ENCODE measurements at regions not wholly inside any gene's neighbourhood (a gene's known extent, or its start where the extent isn't known, plus 50 kb on each side); places are given as distances from the start of the nearest gene placed in this dataset.
A peak's percentile ranks its signal among the peaks of the same experiment; 100 is the strongest.

DNA sequence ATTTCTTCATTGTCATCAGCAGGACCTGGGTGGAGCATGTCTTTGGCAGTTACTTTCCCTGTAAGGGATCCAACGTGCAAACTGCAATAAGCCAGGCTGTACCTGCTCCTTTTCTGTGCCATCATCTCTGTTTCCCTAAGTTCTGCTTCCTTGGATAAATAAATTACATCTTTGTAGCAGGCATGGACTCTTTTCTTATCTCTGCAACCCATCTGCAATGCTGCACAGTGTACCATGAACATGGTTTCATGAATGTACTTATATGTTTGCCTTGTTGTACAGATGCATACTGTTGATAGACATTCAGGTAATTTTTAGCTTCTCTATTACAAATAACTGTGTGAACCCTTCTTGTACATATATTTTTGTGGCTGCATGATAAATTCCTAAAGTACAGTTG is 616.7 kb upstream of the PIK3C3 start:
- no peak for DNase-seq

GRCh38 chr18:41331661-41332060 is 623.4 kb upstream of the PIK3C3 start:
- DNase-seq: no peak

GRCh38 chr18:41326311-41326710 is 628.7 kb upstream of the PIK3C3 start:
- DNase-seq: no peak

GRCh38 chr18:41324934-41325333 is 630.1 kb upstream of the PIK3C3 start:
- no peak for DNase-seq

DNA sequence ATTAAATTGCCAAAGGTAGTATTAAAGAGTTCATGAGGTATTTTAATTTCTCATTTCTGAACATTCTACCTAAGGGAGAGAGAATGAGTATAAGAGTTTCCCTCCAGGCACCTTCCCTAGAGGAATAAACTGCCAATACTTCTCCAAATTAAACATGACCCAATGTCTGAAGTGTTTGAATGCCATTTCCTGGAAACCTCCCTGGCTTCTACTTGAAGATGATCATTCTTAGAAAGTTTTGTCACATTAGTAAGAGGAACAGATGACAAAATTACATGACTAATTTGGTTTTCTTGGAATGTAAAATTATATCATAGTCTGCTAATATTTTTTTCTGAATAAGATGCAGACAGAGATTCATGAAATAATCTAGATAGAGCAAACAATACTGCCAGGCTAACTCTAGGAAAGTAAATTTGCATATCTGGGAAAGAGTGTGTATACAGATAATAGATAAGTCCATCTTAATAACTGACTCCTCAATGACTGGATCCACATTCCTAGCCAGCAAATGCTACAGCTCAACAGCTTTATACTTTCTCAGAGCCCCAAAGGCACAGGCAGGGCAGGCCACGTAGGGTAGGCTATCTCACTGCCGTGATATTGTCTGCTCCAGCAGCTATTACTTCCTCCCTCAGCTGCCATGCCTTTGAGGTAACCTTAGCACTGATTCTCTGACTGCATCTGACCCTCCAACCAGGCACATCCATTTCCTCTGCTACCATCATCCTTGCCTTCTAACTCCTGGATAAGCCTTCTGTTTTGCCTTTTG is 630.8 kb upstream of the PIK3C3 start:
- DNase-seq: no peak

GRCh38 chr18:41323044-41323443 is 632.0 kb upstream of the PIK3C3 start:
- DNase-seq: no peak

GRCh38 chr18:41320100-41320499 is 634.9 kb upstream of the PIK3C3 start:
- no peak for DNase-seq

DNA sequence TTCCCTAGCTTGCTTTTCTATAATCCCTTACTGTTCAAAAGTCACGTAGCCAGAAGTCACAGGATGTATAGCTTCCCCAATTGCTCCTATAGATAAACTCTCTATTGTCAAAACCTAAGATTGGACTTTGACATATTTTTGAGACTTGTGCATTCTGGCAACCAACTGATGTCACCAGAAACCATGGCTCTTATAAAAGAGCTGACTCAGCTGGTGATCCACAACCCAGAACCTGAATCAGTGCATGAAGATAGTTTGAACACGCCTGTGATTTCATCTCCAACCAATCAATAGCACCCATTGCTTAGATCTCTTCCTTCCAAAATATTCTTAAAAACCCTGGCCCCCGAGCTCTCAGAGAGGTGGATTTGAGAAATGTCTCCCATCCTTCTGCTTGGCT is 639.9 kb upstream of the PIK3C3 start:
- no peak for DNase-seq

DNA sequence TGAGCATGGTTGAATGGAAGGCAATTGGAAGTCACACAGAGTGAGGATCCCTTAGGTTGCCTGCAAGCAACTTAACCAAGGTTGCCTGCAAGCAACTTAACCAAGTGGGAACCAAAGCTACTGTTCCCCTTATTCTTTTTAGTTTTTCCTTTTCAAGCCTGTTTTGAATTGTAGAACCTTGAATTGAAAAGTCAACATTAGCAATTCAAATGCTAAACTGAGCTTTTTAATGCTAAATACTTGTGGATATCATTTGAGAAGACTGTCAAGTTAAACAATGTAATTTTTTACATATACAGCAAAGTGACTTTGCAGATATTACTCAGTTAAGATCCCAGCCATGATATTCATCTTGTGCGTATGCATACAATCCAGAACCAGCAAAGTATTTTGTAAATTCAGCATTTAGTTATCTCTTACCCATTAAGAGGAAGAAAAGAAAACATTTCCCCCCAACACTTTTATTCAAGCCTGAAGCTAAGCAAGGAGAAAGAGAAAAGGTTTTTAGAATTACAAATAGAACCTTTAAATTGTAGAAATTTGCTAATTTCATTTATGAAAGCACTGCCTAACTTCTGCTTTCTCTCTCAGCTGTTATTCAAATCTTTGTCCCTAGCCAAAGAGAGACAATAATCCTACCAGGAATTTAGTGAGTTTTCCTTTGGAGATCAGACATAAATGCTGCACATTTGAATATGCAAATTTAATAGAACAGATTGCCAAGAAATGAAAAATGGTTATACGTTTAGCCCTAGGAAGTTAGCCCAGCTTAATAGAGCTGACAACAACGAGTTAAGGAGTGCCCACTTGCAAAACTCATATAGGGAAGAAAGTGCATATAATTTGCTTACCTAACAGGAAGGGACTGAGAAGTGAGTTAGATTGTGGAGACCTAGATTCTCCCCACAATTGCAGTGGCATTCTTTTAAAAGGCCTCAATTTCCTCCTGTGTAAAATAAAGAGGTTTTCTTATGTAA is 643.2 kb upstream of the PIK3C3 start:
- DNase-seq: no peak

DNA sequence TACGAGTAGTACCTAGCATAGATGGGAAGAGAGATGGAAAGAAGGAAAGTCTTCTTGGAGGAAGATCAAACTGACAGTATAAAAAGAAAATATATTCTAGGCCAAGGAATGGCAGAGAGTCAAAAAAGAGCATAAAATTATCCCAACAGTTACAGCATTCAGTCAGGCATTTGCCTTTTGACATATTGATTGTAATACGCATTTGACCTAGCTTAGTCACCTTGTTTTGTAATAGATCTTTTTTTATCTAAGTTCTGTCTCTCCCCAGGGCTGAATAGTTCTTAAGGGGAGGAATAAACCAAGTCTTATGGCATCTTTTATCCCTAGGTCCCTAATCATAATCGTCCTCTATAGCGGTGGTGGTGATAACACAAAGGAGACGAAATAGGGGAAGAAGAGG is 657.3 kb upstream of the PIK3C3 start:
- no peak for DNase-seq

GRCh38 chr18:41269294-41269693 is 685.7 kb upstream of the PIK3C3 start:
- no peak for DNase-seq

GRCh38 chr18:41268271-41268670 is 686.8 kb upstream of the PIK3C3 start:
- DNase-seq: no peak

- DNase-seq: no peak
These were observed 688.4 kb upstream of the PIK3C3 start for GRCh38 chr18:41266616-41267015.

DNA sequence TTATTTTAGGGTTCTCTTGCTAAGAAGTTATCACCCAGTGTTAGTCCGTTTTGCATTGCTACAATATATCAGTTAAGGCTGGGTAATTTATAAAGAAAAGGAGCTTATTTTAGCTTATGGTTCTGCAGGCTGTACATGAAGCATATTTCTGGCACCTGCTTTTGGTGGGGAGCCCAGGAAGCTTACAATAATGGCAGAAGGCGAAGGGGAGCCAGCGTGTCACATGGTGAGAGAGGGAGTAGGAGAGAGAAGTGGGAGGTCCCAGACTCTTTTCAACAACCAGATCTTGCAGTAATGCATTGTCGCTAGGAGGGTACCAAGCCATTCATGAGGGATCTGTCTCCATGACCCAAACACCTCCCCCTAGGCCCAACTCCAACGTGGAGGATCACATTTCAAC is 688.8 kb upstream of the PIK3C3 start:
- no peak for DNase-seq

GRCh38 chr18:41265047-41265446 is 690.0 kb upstream of the PIK3C3 start:
- DNase-seq: no peak

DNA sequence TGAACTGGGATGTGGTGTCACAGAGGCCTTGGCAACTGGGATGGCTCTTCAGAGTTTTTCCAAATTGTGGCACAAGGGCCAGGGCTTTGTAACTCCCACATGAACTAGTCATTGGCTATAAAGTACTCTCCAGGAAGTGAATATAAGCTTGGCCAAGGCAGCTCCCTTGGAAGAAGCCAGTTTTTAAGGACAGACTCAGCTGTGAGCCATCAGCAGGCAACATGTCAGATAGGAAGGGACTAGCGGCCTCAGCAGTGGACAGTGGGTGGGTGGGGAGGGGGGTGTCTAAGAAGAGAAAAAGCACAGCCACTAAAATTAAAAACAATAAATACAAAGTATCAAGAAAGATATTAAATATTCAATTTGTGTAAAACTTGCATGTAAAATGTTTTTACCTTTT is 691.1 kb upstream of the PIK3C3 start:
- no peak for DNase-seq

DNA sequence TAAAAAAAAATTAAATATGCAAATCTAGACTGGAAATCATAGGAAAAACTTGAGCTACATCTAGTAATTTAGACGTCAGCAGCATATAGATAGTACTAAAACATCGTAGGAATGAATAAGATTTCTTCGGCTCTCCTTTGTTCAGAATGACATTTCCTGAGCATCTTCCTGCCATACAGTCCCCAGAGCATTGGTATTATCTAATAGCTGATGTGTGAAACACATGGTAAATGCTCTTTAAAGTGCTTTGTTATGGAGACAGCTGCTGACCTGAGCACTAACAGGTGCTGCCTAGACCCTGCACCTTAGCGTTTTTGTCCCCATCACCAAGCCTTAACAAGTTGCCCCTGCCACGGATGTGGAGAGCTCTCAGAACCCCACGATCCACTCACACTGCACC is 692.3 kb upstream of the PIK3C3 start:
- peak in 1 of 2 experiments; percentile 24 for DNase-seq

- no peak for DNase-seq
These were observed 710.4 kb upstream of the PIK3C3 start for GRCh38 chr18:41244591-41245037.

DNA sequence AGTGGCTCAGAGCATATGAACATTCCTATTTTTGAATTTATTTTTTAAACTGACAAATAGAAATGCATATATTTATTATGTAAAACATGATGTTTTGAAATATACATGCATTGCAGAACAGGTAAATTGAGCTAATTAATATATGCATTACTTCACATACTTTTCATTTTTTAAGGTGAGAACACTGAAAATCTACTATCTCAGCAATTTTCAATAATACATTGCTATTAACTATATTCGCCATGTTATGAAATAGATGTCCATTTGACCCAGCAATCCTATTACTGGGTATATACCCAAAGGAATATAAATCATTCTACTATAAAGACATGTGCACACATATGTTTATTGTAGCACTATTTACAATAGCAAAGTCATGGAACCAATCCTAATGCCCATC is 717.7 kb upstream of the PIK3C3 start:
- DNase-seq: no peak

DNA sequence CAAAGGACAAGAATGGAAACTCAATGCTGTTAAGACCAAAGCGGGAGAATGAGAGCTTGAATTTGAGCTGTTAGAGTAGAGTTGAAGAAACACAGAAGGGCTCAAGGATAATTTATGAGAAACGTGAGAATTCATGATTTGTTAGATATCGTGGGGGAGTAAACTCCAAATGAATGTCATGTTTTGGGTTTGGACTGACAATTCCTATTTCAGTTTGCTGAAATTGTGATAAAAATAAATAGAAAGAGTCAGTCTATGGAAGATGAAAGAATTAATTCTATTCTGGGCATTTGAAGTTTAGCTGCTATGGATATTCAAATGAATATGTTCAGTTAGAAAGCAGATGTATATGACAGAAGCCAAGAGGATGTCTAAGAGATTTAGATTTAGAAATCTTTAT is 723.4 kb upstream of the PIK3C3 start:
- no peak for DNase-seq

DNA sequence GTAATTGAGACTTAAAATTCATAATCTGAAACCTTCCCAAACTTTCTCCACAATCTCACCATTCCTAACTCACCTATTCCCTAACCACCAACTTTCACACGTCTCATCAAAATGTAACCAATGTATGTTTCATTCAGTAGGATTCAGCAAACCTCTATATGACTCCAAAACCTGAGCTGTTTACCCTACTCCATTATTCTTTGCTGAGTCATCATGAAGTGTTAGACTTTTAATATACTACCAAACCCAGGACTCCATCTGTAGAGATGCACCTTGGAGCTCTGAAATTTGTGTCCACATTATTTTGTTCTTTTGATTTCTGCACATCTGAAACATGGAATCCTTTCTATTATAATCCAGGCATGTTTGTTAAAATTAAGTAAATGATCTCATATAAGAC is 727.0 kb upstream of the PIK3C3 start:
- no peak for DNase-seq

- peak; percentile 66 to 89 for DNase-seq
These were observed 728.1 kb upstream of the PIK3C3 start for GRCh38 chr18:41226911-41227310.

- no peak for DNase-seq
These were observed 728.8 kb upstream of the PIK3C3 start for GRCh38 chr18:41226186-41226585.
